ENCODE measurements at regions not wholly inside any gene's neighbourhood (a gene's known extent, or its start where the extent isn't known, plus 50 kb on each side); places are given as distances from the start of the nearest gene placed in this dataset.
"Not testable (repeated sequence)": the region's sequence is repeated elsewhere in the genome, so short reads cannot be mapped to it uniquely, and the experiment has no call there.

GRCh38 chr5:33195431-33196165, 245.2 kb upstream of the TARS1 start:
- no peaks in the 10 kb centered on the region for H3K27me3 ChIP-seq (ENCODE audit: insufficient read depth, low read length)
- no peak overlapping the region for H3K4me3 ChIP-seq (ENCODE audit: low read length)
- no peaks in the 10 kb centered on the region for H3K36me3 ChIP-seq (ENCODE audit: insufficient read depth, low read depth, low read length)
- H3K9ac ChIP-seq (ENCODE audit: low read depth, low read length): no peak overlapping the region
- no peaks in the 10 kb centered on the region for H3K4me1 ChIP-seq (ENCODE audit: insufficient read depth, low read length)
- no peaks in the 10 kb centered on the region; the same call in 1 of the 2 replicates for H3K9me3 ChIP-seq (ENCODE audit: insufficient read depth, low read depth, low read length)
- no peak overlapping the region for H3K27ac ChIP-seq (ENCODE audit: low read length)

- H3K9ac ChIP-seq (ENCODE audit: low read depth, low read length): no peak overlapping the region
- H3K27me3 ChIP-seq (ENCODE audit: insufficient read depth, low read length): no peaks in the 10 kb centered on the region
- no peaks in the 10 kb centered on the region for H3K36me3 ChIP-seq (ENCODE audit: insufficient read depth, low read depth, low read length)
- no peak overlapping the region for H3K4me3 ChIP-seq (ENCODE audit: low read length)
- H3K4me1 ChIP-seq (ENCODE audit: insufficient read depth, low read length): no peaks in the 10 kb centered on the region
- no peaks in the 10 kb centered on the region; the same call in 1 of the 2 replicates for H3K9me3 ChIP-seq (ENCODE audit: insufficient read depth, low read depth, low read length)
- H3K27ac ChIP-seq (ENCODE audit: low read length): no peak overlapping the region
Observed at GRCh38 chr5:33198836-33199235, 241.9 kb upstream of the TARS1 start.

- Histone ChIP-seq H3K4me3 (ENCODE audit: low read length) (no peak overlapping the region), H3K9me3 (ENCODE audit: insufficient read depth, low read depth, low read length) (no peaks in the 10 kb centered on the region), H3K27ac (ENCODE audit: low read length) (no peak overlapping the region), H3K9ac (ENCODE audit: low read depth, low read length) (no peak overlapping the region), H3K4me1 (ENCODE audit: insufficient read depth, low read length) (no peaks in the 10 kb centered on the region), H3K36me3 (ENCODE audit: insufficient read depth, low read depth, low read length) (no peaks in the 10 kb centered on the region), H3K27me3 (ENCODE audit: insufficient read depth, low read length) (no peaks in the 10 kb centered on the region)
Observed at GRCh38 chr5:33203931-33204330, 236.8 kb upstream of the TARS1 start.

- no peak overlapping the region for H3K9ac ChIP-seq (ENCODE audit: low read depth, low read length)
- H3K4me3 ChIP-seq (ENCODE audit: low read length): no peak overlapping the region
- H3K27ac ChIP-seq (ENCODE audit: low read length): no peak overlapping the region
- no peaks in the 10 kb centered on the region for H3K36me3 ChIP-seq (ENCODE audit: insufficient read depth, low read depth, low read length)
- no peaks in the 10 kb centered on the region for H3K4me1 ChIP-seq (ENCODE audit: insufficient read depth, low read length)
- H3K27me3 ChIP-seq (ENCODE audit: insufficient read depth, low read length): no peaks in the 10 kb centered on the region
- H3K9me3 ChIP-seq (ENCODE audit: insufficient read depth, low read depth, low read length): no peaks in the 10 kb centered on the region
Observed at GRCh38 chr5:33205079-33205478, 235.7 kb upstream of the TARS1 start.

- H3K9ac ChIP-seq (ENCODE audit: low read depth, low read length): no peak overlapping the region
- no peak overlapping the region for H3K27ac ChIP-seq (ENCODE audit: low read length)
- H3K4me1 ChIP-seq (ENCODE audit: insufficient read depth, low read length): no peaks in the 10 kb centered on the region
- no peaks in the 10 kb centered on the region for H3K27me3 ChIP-seq (ENCODE audit: insufficient read depth, low read length)
- H3K36me3 ChIP-seq (ENCODE audit: insufficient read depth, low read depth, low read length): no peaks in the 10 kb centered on the region
- no peak overlapping the region for H3K4me3 ChIP-seq (ENCODE audit: low read length)
- H3K9me3 ChIP-seq (ENCODE audit: insufficient read depth, low read depth, low read length): no peaks in the 10 kb centered on the region
Observed at GRCh38 chr5:33205727-33206410, 234.9 kb upstream of the TARS1 start.

- H3K36me3 ChIP-seq (ENCODE audit: insufficient read depth, low read depth, low read length): no peaks in the 10 kb centered on the region
- no peaks in the 10 kb centered on the region for H3K9me3 ChIP-seq (ENCODE audit: insufficient read depth, low read depth, low read length)
- no peaks in the 10 kb centered on the region for H3K27me3 ChIP-seq (ENCODE audit: insufficient read depth, low read length)
- H3K27ac ChIP-seq (ENCODE audit: low read length): no peak overlapping the region
- H3K9ac ChIP-seq (ENCODE audit: low read depth, low read length): no peak overlapping the region
- no peaks in the 10 kb centered on the region for H3K4me1 ChIP-seq (ENCODE audit: insufficient read depth, low read length)
- H3K4me3 ChIP-seq (ENCODE audit: low read length): no peak overlapping the region
Observed at GRCh38 chr5:33206962-33207506, 233.7 kb upstream of the TARS1 start.

- Histone ChIP-seq H3K4me3 (ENCODE audit: low read length) (no peak overlapping the region), H3K27ac (ENCODE audit: low read length) (no peak overlapping the region), H3K9ac (ENCODE audit: low read depth, low read length) (no peak overlapping the region), H3K36me3 (ENCODE audit: insufficient read depth, low read depth, low read length) (no peaks in the 10 kb centered on the region), H3K27me3 (ENCODE audit: insufficient read depth, low read length) (no peaks in the 10 kb centered on the region), H3K4me1 (ENCODE audit: insufficient read depth, low read length) (no peaks in the 10 kb centered on the region), H3K9me3 (ENCODE audit: insufficient read depth, low read depth, low read length) (no peaks in the 10 kb centered on the region)
Observed at GRCh38 chr5:33209252-33209651, 231.5 kb upstream of the TARS1 start.

- not testable (repeated sequence) for H3K4me3 ChIP-seq (ENCODE audit: low read length)
Observed at GRCh38 chr5:33210221-33210620, 230.5 kb upstream of the TARS1 start.

GRCh38 chr5:33210978-33211377, 229.8 kb upstream of the TARS1 start:
- no peak overlapping the region for H3K4me3 ChIP-seq (ENCODE audit: low read length)
- H3K36me3 ChIP-seq (ENCODE audit: insufficient read depth, low read depth, low read length): no peaks in the 10 kb centered on the region
- H3K9me3 ChIP-seq (ENCODE audit: insufficient read depth, low read depth, low read length): no peaks in the 10 kb centered on the region
- H3K27me3 ChIP-seq (ENCODE audit: insufficient read depth, low read length): no peaks in the 10 kb centered on the region
- H3K9ac ChIP-seq (ENCODE audit: low read depth, low read length): no peak overlapping the region
- H3K27ac ChIP-seq (ENCODE audit: low read length): no peak overlapping the region
- no peaks in the 10 kb centered on the region for H3K4me1 ChIP-seq (ENCODE audit: insufficient read depth, low read length)

More at GRCh38 chr5:33210221-33210620, 230.5 kb upstream of the TARS1 start:
- H3K4me1 ChIP-seq (ENCODE audit: insufficient read depth, low read length); H3K9ac ChIP-seq (ENCODE audit: low read depth, low read length); H3K9me3 ChIP-seq (ENCODE audit: insufficient read depth, low read depth, low read length); H3K27me3 ChIP-seq (ENCODE audit: insufficient read depth, low read length); H3K27ac ChIP-seq (ENCODE audit: low read length); H3K36me3 ChIP-seq (ENCODE audit: insufficient read depth, low read depth, low read length): not testable (repeated sequence)

- Histone ChIP-seq H3K4me3 (ENCODE audit: low read length) (no peak overlapping the region), H3K36me3 (ENCODE audit: insufficient read depth, low read depth, low read length) (no peaks in the 10 kb centered on the region), H3K9me3 (ENCODE audit: insufficient read depth, low read depth, low read length) (no peaks in the 10 kb centered on the region), H3K27me3 (ENCODE audit: insufficient read depth, low read length) (no peaks in the 10 kb centered on the region), H3K9ac (ENCODE audit: low read depth, low read length) (no peak overlapping the region), H3K4me1 (ENCODE audit: insufficient read depth, low read length) (no peaks in the 10 kb centered on the region), H3K27ac (ENCODE audit: low read length) (no peak overlapping the region)
Observed at GRCh38 chr5:33212439-33212838, 228.3 kb upstream of the TARS1 start.

- no peaks in the 10 kb centered on the region for H3K36me3 ChIP-seq (ENCODE audit: insufficient read depth, low read depth, low read length)
- no peak overlapping the region for H3K27ac ChIP-seq (ENCODE audit: low read length)
- H3K9me3 ChIP-seq (ENCODE audit: insufficient read depth, low read depth, low read length): no peaks in the 10 kb centered on the region
- H3K4me1 ChIP-seq (ENCODE audit: insufficient read depth, low read length): no peaks in the 10 kb centered on the region
- H3K4me3 ChIP-seq (ENCODE audit: low read length): no peak overlapping the region
- H3K27me3 ChIP-seq (ENCODE audit: insufficient read depth, low read length): no peaks in the 10 kb centered on the region
- no peak overlapping the region for H3K9ac ChIP-seq (ENCODE audit: low read depth, low read length)
Observed at GRCh38 chr5:33212900-33213299, 227.9 kb upstream of the TARS1 start.
